SK-N-SH (cell line): ENCODE measurements at regions not wholly inside any gene's neighbourhood (a gene's known extent, or its start where the extent isn't known, plus 50 kb on each side); places are given as distances from the start of the nearest gene placed in this dataset.

ENCODE experiments used
- CTCF ChIP-seq: fragments of 200-600 bp; sonication (generic); IDR thresholded peaks from 2 replicates; pipeline ENCODE4 v1.6.1; 2017; ENCODE audit warnings: antibody characterized with exemption, mild to moderate bottlenecking, moderate library complexity
- EP300 ChIP-seq, 2 experiments: IDR thresholded peaks; 2 replicates each; pipeline versions ENCODE4 v1.4.0 to v1.6.1; 2012; ENCODE audit warnings: borderline replicate concordance in 1 of 2, low read depth in 1 of 2, low read length in 1 of 2

GRCh38 chr5:7078101-7078500 is 317.8 kb upstream of the ADCY2 start:
- TF ChIP-seq CTCF = no peak
- TF ChIP-seq EP300 (IDR thresholded peaks at IDR 0.05; ENCODE audit: borderline replicate concordance in 1 of 2, low read depth in 1 of 2, low read length in 1 of 2) = no peak
